ENCODE measurements at regions not wholly inside any gene's neighbourhood (a gene's known extent, or its start where the extent isn't known, plus 50 kb on each side); places are given as distances from the start of the nearest gene placed in this dataset.

- no peaks in the 10 kb centered on the region for H3K36me3 ChIP-seq
- no peak overlapping the region for H3K4me3 ChIP-seq
- DNase-seq: no peak
- H3K4me1 ChIP-seq: no peaks in the 10 kb centered on the region
- H3K27ac ChIP-seq: no peak overlapping the region
- H3K27me3 ChIP-seq: no peaks in the 10 kb centered on the region
- no peaks in the 10 kb centered on the region for H3K9me3 ChIP-seq
- no peak for TF ChIP-seq POLR2A (IDR thresholded peaks at IDR 0.05)
- no peak for TF ChIP-seq CTCF (IDR thresholded peaks at IDR 0.05)
These were observed 119.0 kb downstream of the JRKL start for GRCh38 chr11:96508861-96509260.

GRCh38 chr11:96520939-96521338 lies 131.1 kb downstream of the JRKL start:
- no peaks in the 10 kb centered on the region for H3K4me1 ChIP-seq
- no peak overlapping the region for H3K4me3 ChIP-seq
- no peak overlapping the region for H3K27ac ChIP-seq
- no peaks in the 10 kb centered on the region for H3K27me3 ChIP-seq
- H3K9me3 ChIP-seq: no peaks in the 10 kb centered on the region
- no peak for TF ChIP-seq POLR2A (IDR thresholded peaks at IDR 0.05)
- no peak for TF ChIP-seq CTCF (IDR thresholded peaks at IDR 0.05)
- no peak for DNase-seq
- no peaks in the 10 kb centered on the region for H3K36me3 ChIP-seq

GRCh38 chr11:96523656-96524055 lies 133.8 kb downstream of the JRKL start:
- no peak for TF ChIP-seq POLR2A (IDR thresholded peaks at IDR 0.05)
- TF ChIP-seq CTCF (IDR thresholded peaks at IDR 0.05): no peak
- Histone ChIP-seq H3K9me3 (no peaks in the 10 kb centered on the region), H3K4me3 (no peak overlapping the region), H3K27me3 (no peaks in the 10 kb centered on the region), H3K27ac (no peak overlapping the region), H3K36me3 (no peaks in the 10 kb centered on the region), H3K4me1 (no peaks in the 10 kb centered on the region)
- no peak for DNase-seq

- Histone ChIP-seq H3K9me3 (peaks cover 0 to 3% (median 0%) of the 10 kb centered on the region in 4 donors), H3K27me3 (no peaks in the 10 kb centered on the region), H3K27ac (no peak overlapping the region), H3K36me3 (no peaks in the 10 kb centered on the region), H3K4me1 (no peaks in the 10 kb centered on the region), H3K4me3 (no peak overlapping the region)
- TF ChIP-seq POLR2A (IDR thresholded peaks at IDR 0.05): no peak
- TF ChIP-seq CTCF (IDR thresholded peaks at IDR 0.05): no peak
- no peak for DNase-seq
These were observed 134.7 kb downstream of the JRKL start for GRCh38 chr11:96524475-96524874.

GRCh38 chr11:96530473-96530872 lies 140.7 kb downstream of the JRKL start:
- H3K4me3 ChIP-seq: no peak overlapping the region
- no peaks in the 10 kb centered on the region for H3K36me3 ChIP-seq
- TF ChIP-seq CTCF (IDR thresholded peaks at IDR 0.05) (no peak), POLR2A (IDR thresholded peaks at IDR 0.05) (no peak)
- no peak overlapping the region for H3K27ac ChIP-seq
- DNase-seq: no peak
- H3K4me1 ChIP-seq: no peaks in the 10 kb centered on the region
- no peaks in the 10 kb centered on the region for H3K27me3 ChIP-seq
- H3K9me3 ChIP-seq: peaks cover 0 to 6% (median 0%) of the 10 kb centered on the region in 4 donors

- Histone ChIP-seq H3K27ac (no peak overlapping the region), H3K27me3 (no peaks in the 10 kb centered on the region), H3K4me1 (no peaks in the 10 kb centered on the region), H3K36me3 (no peaks in the 10 kb centered on the region), H3K4me3 (no peak overlapping the region), H3K9me3 (no peaks in the 10 kb centered on the region)
- TF ChIP-seq CTCF (IDR thresholded peaks at IDR 0.05) (no peak), POLR2A (IDR thresholded peaks at IDR 0.05) (no peak)
- DNase-seq: no peak
These were observed 148.3 kb downstream of the JRKL start for GRCh38 chr11:96538104-96538503.

Measured in Peyer's patch (tissue), 4 donors.